ENCODE measurements at regions not wholly inside any gene's neighbourhood (a gene's known extent, or its start where the extent isn't known, plus 50 kb on each side); places are given as distances from the start of the nearest gene placed in this dataset.

- TF ChIP-seq, protein P1, sequence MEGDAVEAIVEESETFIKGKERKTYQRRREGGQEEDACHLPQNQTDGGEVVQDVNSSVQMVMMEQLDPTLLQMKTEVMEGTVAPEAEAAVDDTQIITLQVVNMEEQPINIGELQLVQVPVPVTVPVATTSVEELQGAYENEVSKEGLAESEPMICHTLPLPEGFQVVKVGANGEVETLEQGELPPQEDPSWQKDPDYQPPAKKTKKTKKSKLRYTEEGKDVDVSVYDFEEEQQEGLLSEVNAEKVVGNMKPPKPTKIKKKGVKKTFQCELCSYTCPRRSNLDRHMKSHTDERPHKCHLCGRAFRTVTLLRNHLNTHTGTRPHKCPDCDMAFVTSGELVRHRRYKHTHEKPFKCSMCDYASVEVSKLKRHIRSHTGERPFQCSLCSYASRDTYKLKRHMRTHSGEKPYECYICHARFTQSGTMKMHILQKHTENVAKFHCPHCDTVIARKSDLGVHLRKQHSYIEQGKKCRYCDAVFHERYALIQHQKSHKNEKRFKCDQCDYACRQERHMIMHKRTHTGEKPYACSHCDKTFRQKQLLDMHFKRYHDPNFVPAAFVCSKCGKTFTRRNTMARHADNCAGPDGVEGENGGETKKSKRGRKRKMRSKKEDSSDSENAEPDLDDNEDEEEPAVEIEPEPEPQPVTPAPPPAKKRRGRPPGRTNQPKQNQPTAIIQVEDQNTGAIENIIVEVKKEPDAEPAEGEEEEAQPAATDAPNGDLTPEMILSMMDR (conservative IDR thresholded peaks at IDR 0.05; ENCODE audit: low read depth, low read length) = no peak
- no peak for DNase-seq (ENCODE audit: low read depth)
- H3K4me3 ChIP-seq (ENCODE audit: low read depth, low read length) = no peak overlapping the region
These were observed 68.8 kb upstream of the HTR4 start for GRCh38 chr5:148723143-148723542.

GRCh38 chr5:148725675-148726074, 71.3 kb upstream of the HTR4 start:
- TF ChIP-seq, protein P1 (conservative IDR thresholded peaks at IDR 0.05; ENCODE audit: low read depth, low read length) = no peak
- H3K4me3 ChIP-seq (ENCODE audit: low read depth, low read length) = no peak overlapping the region
- no peak for DNase-seq (ENCODE audit: low read depth)

DNA sequence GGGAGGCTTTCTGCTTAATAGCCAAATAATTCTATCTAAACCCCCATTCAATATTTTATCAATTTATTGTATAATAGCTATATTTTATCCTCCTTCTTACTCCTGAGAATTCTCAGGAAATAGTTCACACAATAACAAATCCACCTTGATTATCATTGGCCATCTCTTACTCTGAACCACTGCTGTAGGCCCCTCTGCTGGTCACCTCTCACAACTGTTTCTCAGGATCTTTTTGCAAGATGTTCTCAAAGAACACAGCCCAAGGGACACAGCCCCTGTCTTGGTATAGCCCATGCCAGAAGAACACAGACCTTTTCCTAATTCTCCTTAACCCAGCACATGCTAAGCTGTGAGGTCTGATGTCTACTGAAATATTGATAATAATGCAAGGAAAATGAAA, 74.9 kb upstream of the HTR4 start:
- no peak for DNase-seq (ENCODE audit: low read depth)
- no peak overlapping the region for H3K4me3 ChIP-seq (ENCODE audit: low read depth, low read length)
- TF ChIP-seq, protein P1 (conservative IDR thresholded peaks at IDR 0.05; ENCODE audit: low read depth, low read length) = peak; percentile 45

GRCh38 chr5:148730270-148730669, 75.9 kb upstream of the HTR4 start:
- TF ChIP-seq, protein P1 (conservative IDR thresholded peaks at IDR 0.05; ENCODE audit: low read depth, low read length) = no peak
- no peak overlapping the region for H3K4me3 ChIP-seq (ENCODE audit: low read depth, low read length)
- peak; percentile 37 for DNase-seq (ENCODE audit: low read depth)

- peak overlapping the region; percentile 20 for H3K4me3 ChIP-seq (ENCODE audit: low read depth, low read length)
- peak; percentile 57 for DNase-seq (ENCODE audit: low read depth)
- TF ChIP-seq, protein P1 (conservative IDR thresholded peaks at IDR 0.05; ENCODE audit: low read depth, low read length) = peak; percentile 80
These were observed 76.9 kb upstream of the HTR4 start for GRCh38 chr5:148730942-148731898.

DNA sequence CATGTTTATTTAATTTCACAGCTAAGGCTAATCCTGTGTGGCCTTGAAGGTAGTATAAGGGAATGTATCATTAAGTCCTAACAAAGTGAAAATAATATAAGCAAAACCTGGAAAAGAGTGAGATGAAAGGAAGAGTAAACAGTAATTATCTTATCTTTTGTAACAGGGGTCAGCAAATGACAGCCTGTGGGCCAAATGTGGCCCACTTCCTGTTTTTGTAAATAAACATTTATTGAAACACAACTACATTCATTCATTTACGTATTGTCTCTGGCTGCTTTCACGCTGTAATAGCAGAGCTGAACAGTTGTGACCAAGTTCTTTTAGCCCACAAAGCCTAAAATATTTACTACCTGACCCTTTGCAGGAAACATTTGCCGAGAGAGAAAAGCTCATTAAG, 78.4 kb upstream of the HTR4 start:
- DNase-seq (ENCODE audit: low read depth) = no peak
- no peak overlapping the region for H3K4me3 ChIP-seq (ENCODE audit: low read depth, low read length)
- TF ChIP-seq, protein P1 (conservative IDR thresholded peaks at IDR 0.05; ENCODE audit: low read depth, low read length) = no peak

Data from epithelial cell of proximal tubule (primary cell).